HG03432 (cell line): ENCODE measurements at regions not wholly inside any gene's neighbourhood (a gene's known extent, or its start where the extent isn't known, plus 50 kb on each side); places are given as distances from the start of the nearest gene placed in this dataset.

Source experiments
- ATAC-seq: cut with Tn5 transposase; IDR thresholded peaks from one replicate; pipeline ENCODE4 v1.9.1; 2021; ENCODE audit warnings: mild to moderate bottlenecking, moderate library complexity; ENCODE audit not compliant: unreplicated experiment

- peak; percentile 50 for ATAC-seq
These were observed 52.0 kb upstream of the FAM20B start for GRCh38 chr1:178973652-178974101.
